ENCODE measurements at regions not wholly inside any gene's neighbourhood (a gene's known extent, or its start where the extent isn't known, plus 50 kb on each side); places are given as distances from the start of the nearest gene placed in this dataset.

- Mint-ChIP-seq H3K27me3 (ENCODE audit: insufficient read depth, unreplicated experiment) (no peaks in the 10 kb centered on the region), H3K4me1 (ENCODE audit: low read depth, unreplicated experiment) (no peaks in the 10 kb centered on the region), H3K36me3 (ENCODE audit: insufficient read depth, unreplicated experiment) (no peaks in the 10 kb centered on the region), H3K9me3 (ENCODE audit: unreplicated experiment) (no peaks in the 10 kb centered on the region), H3K4me3 (ENCODE audit: unreplicated experiment) (no peak overlapping the region), H3K27ac (ENCODE audit: unreplicated experiment) (no peak overlapping the region)
- Histone ChIP-seq H3K9me3 (no peaks in the 10 kb centered on the region; the same call in 1 of the 2 replicates), H3K27me3 (replicated peaks; ENCODE audit: control insufficient read depth, insufficient read depth, low read length) (no peaks in the 10 kb centered on the region), H3K36me3 (ENCODE audit: control insufficient read depth, insufficient read depth, low read length) (no peaks in the 10 kb centered on the region), H3K4me1 (no peaks in the 10 kb centered on the region), H3K4me3 (ENCODE audit: low read depth, low read length) (no peak overlapping the region)
- intact Hi-C loops (cut with micrococcal nuclease; ENCODE audit: unreplicated experiment), result loop anchor here (1.0 to 5.0 kb wide), 2 partner anchors 376 to 415 kb away; no protein-coding TSS in a partner anchor
- DNase-seq, result no peak
- no peak for TF ChIP-seq CTCF (IDR thresholded peaks at IDR 0.05; ENCODE audit: insufficient read depth in 1 of 2, low read depth in 1 of 2, low read length in 1 of 2, severe bottlenecking in 1 of 2, unreplicated experiment in 1 of 2)
- ChIA-PET CTCF (no interaction called here), POLR2A (no interaction called here)
- BruUV-seq (replicated peaks), result no TSS peak
Measured at GRCh38 chr7:85456254-85456653, 269.4 kb upstream of the SEMA3D start.

DNA sequence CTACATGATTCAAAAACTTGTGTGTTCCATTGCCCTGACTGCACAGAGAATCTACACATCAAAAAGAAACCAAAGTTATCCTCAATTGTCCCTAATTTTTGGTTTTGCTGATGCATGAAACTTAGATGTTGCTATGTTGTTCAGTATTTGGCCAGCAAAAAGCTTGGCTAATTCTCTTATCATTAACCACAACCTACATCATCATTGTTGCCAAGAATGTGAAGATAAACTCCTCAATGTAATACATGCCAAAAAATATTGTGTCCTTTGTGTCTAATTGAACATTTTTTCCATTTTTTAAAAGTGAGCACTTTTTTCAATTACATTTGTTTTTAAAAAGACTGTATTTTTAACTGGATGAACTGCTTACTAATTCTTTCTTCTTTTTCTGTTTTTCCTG, 268.0 kb upstream of the SEMA3D start:
- H3K36me3 Mint-ChIP-seq (ENCODE audit: insufficient read depth, unreplicated experiment), result no peaks in the 10 kb centered on the region
- no peaks in the 10 kb centered on the region for H3K27me3 Mint-ChIP-seq (ENCODE audit: insufficient read depth, unreplicated experiment)
- H3K4me1 Mint-ChIP-seq (ENCODE audit: low read depth, unreplicated experiment), result no peaks in the 10 kb centered on the region
- ChIA-PET POLR2A (no interaction called here), CTCF (no interaction called here)
- H3K27ac Mint-ChIP-seq (ENCODE audit: unreplicated experiment), result no peak overlapping the region
- no peak overlapping the region for H3K4me3 Mint-ChIP-seq (ENCODE audit: unreplicated experiment)
- Histone ChIP-seq H3K4me1 (no peaks in the 10 kb centered on the region), H3K9me3 (no peaks in the 10 kb centered on the region; the same call in 1 of the 2 replicates), H3K36me3 (ENCODE audit: control insufficient read depth, insufficient read depth, low read length) (no peaks in the 10 kb centered on the region), H3K27me3 (replicated peaks; ENCODE audit: control insufficient read depth, insufficient read depth, low read length) (no peaks in the 10 kb centered on the region), H3K4me3 (ENCODE audit: low read depth, low read length) (no peak overlapping the region)
- no TSS peak for BruUV-seq (replicated peaks)
- no peak for DNase-seq
- H3K9me3 Mint-ChIP-seq (ENCODE audit: unreplicated experiment), result no peaks in the 10 kb centered on the region
- no peak for TF ChIP-seq CTCF (IDR thresholded peaks at IDR 0.05; ENCODE audit: insufficient read depth in 1 of 2, low read depth in 1 of 2, low read length in 1 of 2, severe bottlenecking in 1 of 2, unreplicated experiment in 1 of 2)
- intact Hi-C loops (cut with micrococcal nuclease; ENCODE audit: unreplicated experiment), result loop anchor here (5.0 kb wide), 1 partner anchor 377 kb away; no protein-coding TSS in a partner anchor

- intact Hi-C loops (cut with micrococcal nuclease; ENCODE audit: unreplicated experiment), result no loop called here
- no peaks in the 10 kb centered on the region for H3K27me3 ChIP-seq (replicated peaks; ENCODE audit: control insufficient read depth, insufficient read depth, low read length)
- no peaks in the 10 kb centered on the region; the same call in 1 of the 2 replicates for H3K9me3 ChIP-seq
- no peaks in the 10 kb centered on the region for H3K36me3 ChIP-seq (ENCODE audit: control insufficient read depth, insufficient read depth, low read length)
- no peak for DNase-seq
- no peaks in the 10 kb centered on the region for H3K36me3 Mint-ChIP-seq (ENCODE audit: insufficient read depth, unreplicated experiment)
- ChIA-PET CTCF (no interaction called here), POLR2A (no interaction called here)
- no TSS peak for BruUV-seq (replicated peaks)
- H3K4me1 Mint-ChIP-seq (ENCODE audit: low read depth, unreplicated experiment), result no peaks in the 10 kb centered on the region
- H3K27me3 Mint-ChIP-seq (ENCODE audit: insufficient read depth, unreplicated experiment), result no peaks in the 10 kb centered on the region
- TF ChIP-seq CTCF (IDR thresholded peaks at IDR 0.05; ENCODE audit: insufficient read depth in 1 of 2, low read depth in 1 of 2, low read length in 1 of 2, severe bottlenecking in 1 of 2, unreplicated experiment in 1 of 2), result no peak
- H3K9me3 Mint-ChIP-seq (ENCODE audit: unreplicated experiment), result no peaks in the 10 kb centered on the region
- no peak overlapping the region for H3K27ac Mint-ChIP-seq (ENCODE audit: unreplicated experiment)
- H3K4me3 Mint-ChIP-seq (ENCODE audit: unreplicated experiment), result no peak overlapping the region
- no peaks in the 10 kb centered on the region for H3K4me1 ChIP-seq
- H3K4me3 ChIP-seq (ENCODE audit: low read depth, low read length), result no peak overlapping the region
Measured at GRCh38 chr7:85452674-85453073, 265.8 kb upstream of the SEMA3D start.

Data from Caco-2 (cell line).